Upper lobe of right lung (tissue), 1 donor: ENCODE measurements at regions not wholly inside any gene's neighbourhood (a gene's known extent, or its start where the extent isn't known, plus 50 kb on each side); places are given as distances from the start of the nearest gene placed in this dataset.

Experiments
- ATAC-seq: fragments of 200-7000 bp; cut with Tn5 transposase; one replicate; pipeline ENCODE4 v1.9.1; 2020; ENCODE audit warnings: mild to moderate bottlenecking, moderate library complexity
- DNase-seq: peaks from one replicate; pipeline ENCODE4 v3.0.0-alpha.2; 2020
- H3K27ac ChIP-seq: fragments of 200-600 bp; one replicate; pipeline ENCODE4 v1.8.0; 2022
- H3K27me3 ChIP-seq: fragments of 200-600 bp; one replicate; pipeline ENCODE4 v1.8.0; 2022; ENCODE audit warnings: mild to moderate bottlenecking
- H3K36me3 ChIP-seq: fragments of 200-600 bp; one replicate; pipeline ENCODE4 v1.8.0; 2022
- H3K4me1 ChIP-seq: fragments of 200-600 bp; one replicate; pipeline ENCODE4 v1.8.0; 2022
- H3K4me3 ChIP-seq: fragments of 200-600 bp; one replicate; pipeline ENCODE4 v1.8.0; 2022; ENCODE audit warnings: mild to moderate bottlenecking
- H3K9me3 ChIP-seq: fragments of 200-600 bp; one replicate; pipeline ENCODE4 v1.8.0; 2022
- intact Hi-C: fragments of 100-400 bp; cut with DNase I; formaldehyde crosslinking; loops from one replicate; pipeline ENCODE4 v1.11.0; 2022
- TF ChIP-seq, protein P1 (sequence below): fragments of 200-600 bp; IDR thresholded peaks from one replicate; pipeline ENCODE4 v1.8.0; 2022; ENCODE audit warnings: antibody characterized with exemption
- donor health status: DM: no; HTN: yes; CAD: no; lungs with severe emphysema.

DNA sequence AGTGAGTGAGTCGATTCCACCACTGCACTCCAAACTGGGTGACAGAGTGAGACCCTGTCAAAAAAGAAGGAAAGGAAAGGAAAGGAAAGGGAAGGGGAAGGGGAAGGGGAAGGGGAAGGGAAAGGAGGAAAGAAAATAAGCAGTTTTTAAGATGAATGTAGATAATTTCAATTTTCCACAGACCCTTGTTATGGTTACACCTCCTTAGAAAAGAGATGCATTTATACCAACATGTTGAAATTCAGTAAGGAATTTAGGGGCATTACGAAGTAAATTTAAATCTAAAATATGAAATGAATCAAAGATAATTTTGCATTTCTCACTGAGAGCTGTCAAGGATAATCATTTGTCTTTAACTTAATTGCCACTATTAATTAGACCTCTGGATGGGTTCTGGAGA lies 146.5 kb upstream of the TMC3 start:
- H3K27ac ChIP-seq: no peak overlapping the region
- no peak for ATAC-seq
- TF ChIP-seq, protein P1, sequence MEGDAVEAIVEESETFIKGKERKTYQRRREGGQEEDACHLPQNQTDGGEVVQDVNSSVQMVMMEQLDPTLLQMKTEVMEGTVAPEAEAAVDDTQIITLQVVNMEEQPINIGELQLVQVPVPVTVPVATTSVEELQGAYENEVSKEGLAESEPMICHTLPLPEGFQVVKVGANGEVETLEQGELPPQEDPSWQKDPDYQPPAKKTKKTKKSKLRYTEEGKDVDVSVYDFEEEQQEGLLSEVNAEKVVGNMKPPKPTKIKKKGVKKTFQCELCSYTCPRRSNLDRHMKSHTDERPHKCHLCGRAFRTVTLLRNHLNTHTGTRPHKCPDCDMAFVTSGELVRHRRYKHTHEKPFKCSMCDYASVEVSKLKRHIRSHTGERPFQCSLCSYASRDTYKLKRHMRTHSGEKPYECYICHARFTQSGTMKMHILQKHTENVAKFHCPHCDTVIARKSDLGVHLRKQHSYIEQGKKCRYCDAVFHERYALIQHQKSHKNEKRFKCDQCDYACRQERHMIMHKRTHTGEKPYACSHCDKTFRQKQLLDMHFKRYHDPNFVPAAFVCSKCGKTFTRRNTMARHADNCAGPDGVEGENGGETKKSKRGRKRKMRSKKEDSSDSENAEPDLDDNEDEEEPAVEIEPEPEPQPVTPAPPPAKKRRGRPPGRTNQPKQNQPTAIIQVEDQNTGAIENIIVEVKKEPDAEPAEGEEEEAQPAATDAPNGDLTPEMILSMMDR: no peak
- no peaks in the 10 kb centered on the region for H3K27me3 ChIP-seq
- H3K9me3 ChIP-seq: no peaks in the 10 kb centered on the region
- no peaks in the 10 kb centered on the region for H3K36me3 ChIP-seq
- no peak overlapping the region for H3K4me3 ChIP-seq
- DNase-seq: no peak
- intact Hi-C loops: no loop called here
- H3K4me1 ChIP-seq: no peaks in the 10 kb centered on the region

GRCh38 chr15:81516461-81516860 lies 142.4 kb upstream of the TMC3 start:
- ATAC-seq: no peak
- H3K27ac ChIP-seq: no peak overlapping the region
- TF ChIP-seq, protein P1: no peak
- no peaks in the 10 kb centered on the region for H3K36me3 ChIP-seq
- DNase-seq: no peak
- H3K27me3 ChIP-seq: no peaks in the 10 kb centered on the region
- no peaks in the 10 kb centered on the region for H3K9me3 ChIP-seq
- no peaks in the 10 kb centered on the region for H3K4me1 ChIP-seq
- no peak overlapping the region for H3K4me3 ChIP-seq
- intact Hi-C loops: no loop called here

DNA sequence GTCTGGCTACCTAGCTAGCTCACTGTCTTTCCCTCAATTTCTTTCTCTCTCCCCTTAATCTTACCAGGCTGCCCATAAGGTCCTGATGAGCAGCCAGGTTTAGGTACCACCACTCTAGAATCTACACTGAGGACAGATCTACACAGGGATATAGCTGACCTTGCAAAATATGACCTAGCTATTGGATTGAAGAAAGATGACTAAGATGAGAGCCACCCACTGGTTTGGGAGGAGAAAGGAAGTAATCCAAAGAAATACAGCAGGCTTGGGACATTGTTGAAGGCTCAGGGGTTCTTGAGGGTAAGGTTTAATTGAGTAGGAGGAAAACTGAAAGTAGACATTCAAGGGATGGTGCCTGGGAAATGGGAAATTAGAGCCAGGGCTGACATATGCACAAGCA lies 142.0 kb upstream of the TMC3 start:
- DNase-seq (no peak), ATAC-seq (no peak)
- H3K9me3 ChIP-seq: no peaks in the 10 kb centered on the region
- no peak overlapping the region for H3K27ac ChIP-seq
- H3K4me3 ChIP-seq: no peak overlapping the region
- no peaks in the 10 kb centered on the region for H3K36me3 ChIP-seq
- H3K27me3 ChIP-seq: no peaks in the 10 kb centered on the region
- no peaks in the 10 kb centered on the region for H3K4me1 ChIP-seq
- TF ChIP-seq, protein P1: no peak
- intact Hi-C loops: no loop called here

DNA sequence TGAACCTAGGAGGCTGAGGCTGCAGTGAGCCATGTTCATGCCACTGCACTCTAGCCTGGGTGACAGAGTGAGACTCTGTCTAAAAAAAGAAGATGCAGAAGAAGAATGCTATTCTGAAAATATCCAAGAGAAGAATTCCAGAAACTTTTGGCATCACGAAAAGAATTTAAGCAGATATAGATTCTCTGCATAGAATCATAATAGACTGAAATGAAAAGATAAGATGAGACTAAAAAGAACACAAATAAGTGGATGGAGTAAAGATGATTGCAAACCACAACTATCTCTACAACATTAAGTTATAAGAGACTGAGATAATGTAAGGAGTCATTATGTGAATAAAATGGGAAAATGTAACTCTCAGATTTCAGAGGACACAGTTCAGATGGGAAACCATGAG lies 140.7 kb upstream of the TMC3 start:
- no peak for ATAC-seq
- H3K4me3 ChIP-seq: no peak overlapping the region
- no peaks in the 10 kb centered on the region for H3K36me3 ChIP-seq
- intact Hi-C loops: no loop called here
- H3K9me3 ChIP-seq: no peaks in the 10 kb centered on the region
- H3K27me3 ChIP-seq: no peaks in the 10 kb centered on the region
- TF ChIP-seq, protein P1: no peak
- H3K27ac ChIP-seq: no peak overlapping the region
- H3K4me1 ChIP-seq: no peaks in the 10 kb centered on the region
- no peak for DNase-seq

DNA sequence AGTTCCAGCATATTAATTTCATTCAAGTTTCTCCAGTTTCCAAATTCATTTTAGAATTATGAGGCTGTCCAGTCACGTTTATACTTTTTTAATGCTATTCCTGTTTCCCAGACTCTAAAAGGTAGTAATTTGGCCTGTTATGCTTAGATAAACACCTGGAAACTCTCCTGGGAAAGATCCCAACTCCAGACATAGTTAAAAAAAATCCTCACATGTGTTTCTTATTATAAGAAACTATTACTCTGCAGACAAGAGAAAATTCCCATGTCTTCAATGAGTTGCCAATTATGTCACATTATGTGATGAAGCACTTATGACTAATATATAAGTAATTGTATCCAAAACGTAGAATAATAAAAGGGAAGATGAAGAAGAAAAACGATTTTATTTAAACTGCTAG lies 137.1 kb upstream of the TMC3 start:
- Histone ChIP-seq H3K36me3 (no peaks in the 10 kb centered on the region), H3K9me3 (no peaks in the 10 kb centered on the region), H3K27me3 (no peaks in the 10 kb centered on the region), H3K4me3 (no peak overlapping the region), H3K27ac (no peak overlapping the region), H3K4me1 (no peaks in the 10 kb centered on the region)
- TF ChIP-seq, protein P1: no peak
- DNase-seq: no peak
- no peak for ATAC-seq
- intact Hi-C loops: no loop called here

DNA sequence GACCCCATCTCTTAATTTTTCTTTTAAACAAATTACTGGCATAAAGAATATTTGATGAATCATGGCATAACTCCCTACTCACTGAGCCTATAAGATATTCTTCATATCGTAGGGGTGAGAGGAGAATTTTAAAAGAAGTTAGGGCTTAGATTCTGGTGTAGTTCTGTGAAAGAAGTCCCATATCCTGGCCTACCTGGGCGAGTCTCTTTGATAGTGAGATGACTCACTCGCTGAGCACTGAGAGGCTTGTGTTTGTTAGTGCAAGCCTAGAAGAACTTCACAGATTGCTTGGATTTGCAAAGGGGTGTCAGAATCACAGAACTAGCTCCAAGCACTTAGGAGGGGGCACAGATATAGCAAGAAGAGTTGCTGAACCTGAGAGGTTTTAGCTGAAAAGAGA lies 133.8 kb upstream of the TMC3 start:
- intact Hi-C loops: no loop called here
- Histone ChIP-seq H3K9me3 (no peaks in the 10 kb centered on the region), H3K27ac (no peak overlapping the region), H3K36me3 (no peaks in the 10 kb centered on the region), H3K4me1 (no peaks in the 10 kb centered on the region), H3K27me3 (no peaks in the 10 kb centered on the region), H3K4me3 (no peak overlapping the region)
- ATAC-seq: no peak
- no peak for DNase-seq
- TF ChIP-seq, protein P1: no peak
